Stimulated activated CD4-positive, alpha-beta T cell treated with anti-CD3 and anti-CD28 coated beads, Interleukin-2, amount 100 ng/mL, for 24 hours (primary cell): ENCODE measurements at regions not wholly inside any gene's neighbourhood (a gene's known extent, or its start where the extent isn't known, plus 50 kb on each side); places are given as distances from the start of the nearest gene placed in this dataset.
"Not testable (repeated sequence)": the region's sequence is repeated elsewhere in the genome, so short reads cannot be mapped to it uniquely, and the experiment has no call there.

Source experiments
- DNase-seq, 2 donors: peaks; one replicate each; pipeline ENCODE4 v3.0.0-alpha.2; 2020

GRCh38 chr3:5766848-5767247 is 579.3 kb downstream of the EDEM1 start:
- DNase-seq: no peak

- DNase-seq: no peak
Observed at GRCh38 chr3:5767304-5767703, 579.8 kb downstream of the EDEM1 start.

GRCh38 chr3:5768281-5768945 is 580.9 kb downstream of the EDEM1 start:
- no peak for DNase-seq

GRCh38 chr3:5769825-5770224 is 582.3 kb downstream of the EDEM1 start:
- DNase-seq: no peak

- DNase-seq: no peak
Observed at GRCh38 chr3:5774337-5774736, 586.8 kb downstream of the EDEM1 start.

- DNase-seq: not testable (repeated sequence)
Observed at GRCh38 chr3:5775100-5775499, 587.6 kb downstream of the EDEM1 start.

GRCh38 chr3:5784690-5785089 is 597.2 kb downstream of the EDEM1 start:
- no peak for DNase-seq

- no peak for DNase-seq
Observed at GRCh38 chr3:5787861-5788488, 600.5 kb downstream of the EDEM1 start.

- no peak for DNase-seq
Observed at GRCh38 chr3:5788496-5788895, 601.0 kb downstream of the EDEM1 start.

- DNase-seq: no peak
Observed at GRCh38 chr3:5791558-5791957, 604.1 kb downstream of the EDEM1 start.

- DNase-seq: no peak
Observed at GRCh38 chr3:5796541-5796940, 609.0 kb downstream of the EDEM1 start.

GRCh38 chr3:5798809-5799208 is 611.3 kb downstream of the EDEM1 start:
- no peak for DNase-seq

- no peak for DNase-seq
Observed at GRCh38 chr3:5799398-5799797, 611.9 kb downstream of the EDEM1 start.

GRCh38 chr3:5800965-5801364 is 613.5 kb downstream of the EDEM1 start:
- no peak for DNase-seq

- DNase-seq: no peak
Observed at GRCh38 chr3:5806192-5806591, 618.7 kb downstream of the EDEM1 start.

GRCh38 chr3:5809586-5810246 is 622.2 kb downstream of the EDEM1 start:
- DNase-seq: no peak

GRCh38 chr3:5811016-5811415 is 623.5 kb downstream of the EDEM1 start:
- DNase-seq: no peak

- no peak for DNase-seq
Observed at GRCh38 chr3:5813521-5813920, 626.0 kb downstream of the EDEM1 start.

GRCh38 chr3:5822843-5823242 is 635.3 kb downstream of the EDEM1 start:
- DNase-seq: no peak

- DNase-seq: no peak
Observed at GRCh38 chr3:5826467-5826866, 639.0 kb downstream of the EDEM1 start.

GRCh38 chr3:5828251-5828650 is 640.7 kb downstream of the EDEM1 start:
- DNase-seq: no peak

- DNase-seq: no peak
Observed at GRCh38 chr3:5840056-5840455, 652.5 kb downstream of the EDEM1 start.

GRCh38 chr3:5841599-5841998 is 654.1 kb downstream of the EDEM1 start:
- DNase-seq: no peak

GRCh38 chr3:5846261-5846660 is 658.8 kb downstream of the EDEM1 start:
- no peak for DNase-seq
